ENCODE measurements at regions not wholly inside any gene's neighbourhood (a gene's known extent, or its start where the extent isn't known, plus 50 kb on each side); places are given as distances from the start of the nearest gene placed in this dataset.

DNA sequence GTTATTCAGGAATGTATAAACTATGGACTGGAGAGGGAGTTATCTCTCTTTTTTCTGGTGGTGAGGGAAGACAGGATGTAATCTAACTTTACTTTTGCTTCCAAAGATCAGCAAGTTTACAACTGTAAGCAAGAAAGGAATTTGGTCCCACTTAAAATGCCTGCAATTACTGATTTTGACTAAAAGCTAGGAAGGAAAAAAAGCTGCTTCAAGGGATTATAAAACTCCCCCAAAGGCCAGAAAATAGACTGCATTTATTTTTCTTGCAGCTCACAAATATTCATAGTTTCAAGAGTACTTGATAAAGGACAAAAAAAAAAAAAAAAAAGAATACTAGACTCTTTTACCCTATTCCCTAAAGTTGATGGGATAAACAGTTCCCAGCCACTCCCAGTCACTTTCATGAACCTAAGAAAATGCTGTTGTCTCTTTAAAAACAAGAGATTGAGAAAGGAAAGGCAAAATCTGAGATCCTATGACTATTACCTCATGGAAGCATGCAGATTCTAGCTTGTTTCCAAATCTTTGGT, 128.7 kb upstream of the BMP4 start:
- H3K4me3 ChIP-seq (IDR thresholded peaks at IDR 0.05; ENCODE audit: insufficient read depth, low read depth, low read length), result no peak overlapping the region
- no peak overlapping the region for H3K27ac ChIP-seq
- H4K20me1 ChIP-seq (ENCODE audit: insufficient read depth), result no peaks in the 10 kb centered on the region
- no peak overlapping the region for H3K9ac ChIP-seq
- no peaks in the 10 kb centered on the region for H3K27me3 ChIP-seq (ENCODE audit: insufficient read depth, low read depth)
- H3K4me2 ChIP-seq, result no peak overlapping the region
- H3K36me3 ChIP-seq (ENCODE audit: insufficient read depth), result no peaks in the 10 kb centered on the region
- TF ChIP-seq, protein P1, sequence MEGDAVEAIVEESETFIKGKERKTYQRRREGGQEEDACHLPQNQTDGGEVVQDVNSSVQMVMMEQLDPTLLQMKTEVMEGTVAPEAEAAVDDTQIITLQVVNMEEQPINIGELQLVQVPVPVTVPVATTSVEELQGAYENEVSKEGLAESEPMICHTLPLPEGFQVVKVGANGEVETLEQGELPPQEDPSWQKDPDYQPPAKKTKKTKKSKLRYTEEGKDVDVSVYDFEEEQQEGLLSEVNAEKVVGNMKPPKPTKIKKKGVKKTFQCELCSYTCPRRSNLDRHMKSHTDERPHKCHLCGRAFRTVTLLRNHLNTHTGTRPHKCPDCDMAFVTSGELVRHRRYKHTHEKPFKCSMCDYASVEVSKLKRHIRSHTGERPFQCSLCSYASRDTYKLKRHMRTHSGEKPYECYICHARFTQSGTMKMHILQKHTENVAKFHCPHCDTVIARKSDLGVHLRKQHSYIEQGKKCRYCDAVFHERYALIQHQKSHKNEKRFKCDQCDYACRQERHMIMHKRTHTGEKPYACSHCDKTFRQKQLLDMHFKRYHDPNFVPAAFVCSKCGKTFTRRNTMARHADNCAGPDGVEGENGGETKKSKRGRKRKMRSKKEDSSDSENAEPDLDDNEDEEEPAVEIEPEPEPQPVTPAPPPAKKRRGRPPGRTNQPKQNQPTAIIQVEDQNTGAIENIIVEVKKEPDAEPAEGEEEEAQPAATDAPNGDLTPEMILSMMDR (conservative IDR thresholded peaks at IDR 0.05; ENCODE audit: low read depth, low read length), result no peak
- no peak overlapping the region for H2AFZ ChIP-seq (ENCODE audit: low read depth)
- H3K4me1 ChIP-seq (ENCODE audit: low read depth, poor library complexity, severe bottlenecking), result no peaks in the 10 kb centered on the region
- H3K79me2 ChIP-seq (ENCODE audit: insufficient read depth, low read depth), result no peaks in the 10 kb centered on the region

DNA sequence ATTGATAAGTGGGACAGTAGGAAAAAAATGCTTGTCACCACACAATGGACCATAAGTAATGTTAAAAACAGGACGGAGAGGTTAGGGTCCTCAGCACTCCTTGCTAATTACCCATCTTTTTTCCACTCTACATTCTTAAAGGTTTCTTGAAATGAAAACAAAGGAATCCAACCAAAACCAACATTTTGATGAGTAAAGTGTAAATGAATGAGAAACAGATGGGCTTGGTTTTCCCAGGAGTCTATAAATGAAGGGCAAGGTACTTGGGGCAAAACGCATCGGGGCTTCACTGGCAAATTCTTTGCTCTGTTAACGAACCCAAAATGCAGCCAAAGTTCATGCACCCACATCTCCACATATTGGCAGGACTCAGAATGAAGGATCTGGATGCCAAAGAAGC, 129.2 kb upstream of the BMP4 start:
- no peak overlapping the region for H2AFZ ChIP-seq (ENCODE audit: low read depth)
- H3K27me3 ChIP-seq (ENCODE audit: insufficient read depth, low read depth), result no peaks in the 10 kb centered on the region
- no peaks in the 10 kb centered on the region for H3K36me3 ChIP-seq (ENCODE audit: insufficient read depth)
- H3K79me2 ChIP-seq (ENCODE audit: insufficient read depth, low read depth), result no peaks in the 10 kb centered on the region
- TF ChIP-seq, protein P1 (conservative IDR thresholded peaks at IDR 0.05; ENCODE audit: low read depth, low read length), result no peak
- H3K4me3 ChIP-seq (IDR thresholded peaks at IDR 0.05; ENCODE audit: insufficient read depth, low read depth, low read length), result no peak overlapping the region
- no peaks in the 10 kb centered on the region for H3K4me1 ChIP-seq (ENCODE audit: low read depth, poor library complexity, severe bottlenecking)
- H3K27ac ChIP-seq, result no peak overlapping the region
- no peak overlapping the region for H3K9ac ChIP-seq
- H4K20me1 ChIP-seq (ENCODE audit: insufficient read depth), result no peaks in the 10 kb centered on the region
- no peak overlapping the region for H3K4me2 ChIP-seq

DNA sequence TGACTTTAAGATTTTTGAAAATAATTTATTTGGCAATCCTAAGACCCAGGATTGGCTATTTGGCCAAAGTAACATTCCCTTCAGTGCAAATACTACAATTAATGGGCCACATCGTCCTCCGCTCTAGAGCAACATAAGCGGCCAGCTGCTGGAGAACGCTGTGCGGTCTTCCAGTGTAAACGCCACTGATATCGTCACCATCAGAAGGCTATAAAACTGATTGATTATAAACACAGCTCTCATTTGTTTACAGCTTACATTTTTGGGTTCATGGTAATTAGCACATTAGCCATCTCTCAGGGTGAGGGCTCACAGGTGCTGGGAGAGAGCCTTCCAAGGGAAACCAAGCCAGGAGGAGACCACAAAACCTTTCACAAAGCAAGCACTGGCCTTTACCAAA, 130.1 kb upstream of the BMP4 start:
- H3K4me1 ChIP-seq (ENCODE audit: low read depth, poor library complexity, severe bottlenecking), result no peaks in the 10 kb centered on the region
- TF ChIP-seq, protein P1 (conservative IDR thresholded peaks at IDR 0.05; ENCODE audit: low read depth, low read length), result no peak
- H3K9ac ChIP-seq, result no peak overlapping the region
- no peak overlapping the region for H3K4me3 ChIP-seq (IDR thresholded peaks at IDR 0.05; ENCODE audit: insufficient read depth, low read depth, low read length)
- no peak overlapping the region for H3K4me2 ChIP-seq
- no peaks in the 10 kb centered on the region for H3K27me3 ChIP-seq (ENCODE audit: insufficient read depth, low read depth)
- no peaks in the 10 kb centered on the region for H3K36me3 ChIP-seq (ENCODE audit: insufficient read depth)
- no peak overlapping the region for H2AFZ ChIP-seq (ENCODE audit: low read depth)
- no peaks in the 10 kb centered on the region for H3K79me2 ChIP-seq (ENCODE audit: insufficient read depth, low read depth)
- H3K27ac ChIP-seq, result no peak overlapping the region
- H4K20me1 ChIP-seq (ENCODE audit: insufficient read depth), result no peaks in the 10 kb centered on the region

DNA sequence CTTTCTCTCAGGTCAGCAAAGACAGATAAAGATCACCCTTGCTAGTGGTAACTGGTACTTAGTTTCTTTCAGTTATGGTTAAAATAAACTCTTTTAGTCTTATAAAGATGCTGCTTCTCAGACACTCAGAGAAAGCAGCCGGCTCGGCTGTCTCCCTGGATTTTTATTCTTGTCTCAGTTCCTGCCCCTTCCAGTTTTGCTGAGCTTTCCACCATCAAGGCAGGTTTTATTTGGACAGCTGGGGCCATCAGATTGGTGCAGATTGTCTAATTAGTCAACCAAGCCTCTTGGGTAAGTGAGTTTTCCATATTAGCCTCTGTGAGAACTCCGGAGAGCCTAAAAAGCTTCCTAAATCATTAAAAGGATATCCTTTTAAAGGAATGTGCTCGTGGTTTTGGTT, 130.8 kb upstream of the BMP4 start:
- Histone ChIP-seq H3K27me3 (ENCODE audit: insufficient read depth, low read depth) (no peaks in the 10 kb centered on the region), H2AFZ (ENCODE audit: low read depth) (no peak overlapping the region), H3K27ac (no peak overlapping the region), H3K4me1 (ENCODE audit: low read depth, poor library complexity, severe bottlenecking) (no peaks in the 10 kb centered on the region), H3K9ac (no peak overlapping the region), H3K36me3 (ENCODE audit: insufficient read depth) (no peaks in the 10 kb centered on the region), H3K4me3 (IDR thresholded peaks at IDR 0.05; ENCODE audit: insufficient read depth, low read depth, low read length) (no peak overlapping the region), H4K20me1 (ENCODE audit: insufficient read depth) (no peaks in the 10 kb centered on the region), H3K4me2 (no peak overlapping the region), H3K79me2 (ENCODE audit: insufficient read depth, low read depth) (no peaks in the 10 kb centered on the region)
- TF ChIP-seq, protein P1 (conservative IDR thresholded peaks at IDR 0.05; ENCODE audit: low read depth, low read length), result no peak

Data from KMS-11 (cell line).